ENCODE measurements at regions not wholly inside any gene's neighbourhood (a gene's known extent, or its start where the extent isn't known, plus 50 kb on each side); places are given as distances from the start of the nearest gene placed in this dataset.

DNA sequence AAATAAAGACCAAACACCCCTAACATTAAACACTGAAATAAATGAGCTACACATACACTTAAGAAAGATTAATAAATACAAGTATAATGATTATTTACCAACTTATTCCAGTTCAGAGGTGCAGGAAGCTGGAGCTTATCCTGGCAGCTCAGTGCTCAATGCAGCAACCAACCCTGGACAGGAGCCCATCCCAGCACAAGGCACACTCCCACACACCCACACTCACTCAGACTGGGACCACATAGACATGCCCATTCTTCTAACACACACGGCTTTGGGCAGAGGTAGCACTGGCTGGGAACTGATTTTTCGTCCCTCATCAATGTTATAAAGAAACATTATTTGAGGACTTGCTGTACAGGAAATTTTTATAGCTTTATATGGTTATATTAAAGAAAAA, 797.4 kb downstream of the RPS29 start:
- no peak for TF ChIP-seq CTCF (IDR thresholded peaks at IDR 0.05; ENCODE audit: low read length)
- no peak for TF ChIP-seq EZH2 (IDR thresholded peaks at IDR 0.05; ENCODE audit: borderline replicate concordance, low read length)
